Spleen (tissue), 11 donors: ENCODE measurements at regions not wholly inside any gene's neighbourhood (a gene's known extent, or its start where the extent isn't known, plus 50 kb on each side); places are given as distances from the start of the nearest gene placed in this dataset.

Experiments
- DNase-seq: peaks from one replicate; pipeline ENCODE4 v3.0.0-alpha.2; 2020
- H3K27ac ChIP-seq, 8 donors: fragments of 200-600 bp; sonication (generic) in 7 of 8; 1 replicate in 4 of 8; 2 replicates in 4 of 8; pipeline versions ENCODE4 v1.5.0 to v1.8.0; 2016 to 2021; ENCODE audit warnings: inconsistent platforms in 4 of 8, mild to moderate bottlenecking in 4 of 8, moderate library complexity in 1 of 8
- H3K27me3 ChIP-seq, 7 donors: fragments of 200-600 bp; sonication (generic) in 6 of 7; replicated peaks in 1 of 7; 1 replicate in 4 of 7; 2 replicates in 3 of 7; pipeline versions ENCODE4 v1.5.0 to v1.8.0; 2016 to 2021; ENCODE audit warnings: inconsistent platforms in 3 of 7, mild to moderate bottlenecking in 1 of 7
- H3K36me3 ChIP-seq, 6 donors: fragments of 200-600 bp; sonication (generic) in 5 of 6; 1 replicate in 4 of 6; 2 replicates in 2 of 6; pipeline versions ENCODE4 v1.5.0 to v1.8.0; 2016 to 2021; ENCODE audit warnings: inconsistent platforms in 2 of 6
- H3K4me1 ChIP-seq, 6 donors: fragments of 200-600 bp; sonication (generic) in 5 of 6; 1 replicate in 3 of 6; 2 replicates in 3 of 6; pipeline versions ENCODE4 v1.5.0 to v1.8.0; 2016 to 2021; ENCODE audit warnings: inconsistent platforms in 3 of 6
- H3K4me3 ChIP-seq, 8 donors: fragments of 200-600 bp; sonication (generic) in 7 of 8; 1 replicate in 4 of 8; 2 replicates in 4 of 8; pipeline versions ENCODE4 v1.5.0 to v1.8.0; 2016 to 2021; ENCODE audit warnings: inconsistent platforms in 4 of 8, mild to moderate bottlenecking in 4 of 8, moderate library complexity in 2 of 8
- H3K9me3 ChIP-seq, 8 donors: fragments of 200-600 bp; sonication (generic) in 7 of 8; 1 replicate in 4 of 8; 2 replicates in 4 of 8; pipeline versions ENCODE4 v1.5.0 to v1.8.0; 2016 to 2021; ENCODE audit warnings: inconsistent platforms in 4 of 8
- CTCF ChIP-seq, 11 experiments: fragments of 200-600 bp in 7 of 11; fragments of 450-650 bp in 4 of 11; sonication (generic) in 4 of 11; IDR thresholded peaks in 8 of 11; conservative IDR thresholded peaks in 3 of 11; 1 replicate in 7 of 11; 2 replicates in 4 of 11; pipeline versions ENCODE4 v1.4.0 to v1.8.0; 2016 to 2021; ENCODE audit warnings: antibody characterized with exemption in 11 of 11, inconsistent platforms in 4 of 11, mild to moderate bottlenecking in 1 of 11
- POLR2A ChIP-seq, 3 donors: fragments of 450-650 bp; IDR thresholded peaks; one replicate each; pipeline ENCODE4 v1.5.1; 2017; ENCODE audit warnings: antibody characterized with exemption in 3 of 3, mild to moderate bottlenecking in 1 of 3
- POLR2AphosphoS5 ChIP-seq, 3 donors: sonication (generic); formaldehyde crosslinking; IDR thresholded peaks; one replicate each; pipeline ENCODE4 v1.5.1; 2017; ENCODE audit warnings: antibody characterized with exemption in 3 of 3
- WGBS, 5 donors: extraction: QIAGEN DNeasy Blood & Tissue Kit in 3 of 5; methylation state at CpG; one replicate each; pipeline versions ENCODE4 v1.1.5 to v1.1.7; 2013 to 2018; 5-methylcytosine and 5-hydroxymethylcytosine counted together
- intact Hi-C: fragments of 100-400 bp; cut with DNase I; formaldehyde crosslinking; loops from one replicate; pipeline ENCODE4 v1.15.0; 2023; ENCODE audit warnings: low total_unique reads
- donor health status: healthy with polysubstance abuse.
- donor health status: DM: no; HTN: no; CAD: no; lungs with moderate emphysema.
- donor health status: DM: no; HTN: no; CAD: no.
- donor health status: Bipolar disorder and iron deficiency.
- donor health status: healthy.
- donor health status: DM: no; HTN: no; CAD: no.
- donor health status: DM: yes; HTN: yes; CAD: no.

GRCh38 chr1:217944550-217944949 lies 313.4 kb downstream of the SPATA17 start:
- 55 to 70% (median 69%) methylated on average over 6 of the region's 6 CpGs for WGBS, 5 donors
- H3K36me3 ChIP-seq: no peaks in the 10 kb centered on the region
- H3K9me3 ChIP-seq: no peaks in the 10 kb centered on the region
- intact Hi-C loops: no loop called here
- DNase-seq: no peak
- H3K4me3 ChIP-seq: no peak overlapping the region
- H3K27ac ChIP-seq: no peak overlapping the region
- no peaks in the 10 kb centered on the region for H3K4me1 ChIP-seq
- TF ChIP-seq POLR2AphosphoS5 (IDR thresholded peaks at IDR 0.05) (no peak), POLR2A (IDR thresholded peaks at IDR 0.05) (no peak), CTCF (IDR thresholded peaks at IDR 0.05 in 8 of 11, conservative IDR thresholded peaks at IDR 0.05 in 3 of 11) (no peak)
- no peaks in the 10 kb centered on the region for H3K27me3 ChIP-seq

- H3K4me1 ChIP-seq: no peaks in the 10 kb centered on the region
- WGBS, 5 donors: 70 to 80% (median 72%) methylated on average over 8 of the region's 8 CpGs
- no peak for TF ChIP-seq CTCF (IDR thresholded peaks at IDR 0.05 in 8 of 11, conservative IDR thresholded peaks at IDR 0.05 in 3 of 11)
- no peak for TF ChIP-seq POLR2AphosphoS5 (IDR thresholded peaks at IDR 0.05)
- TF ChIP-seq POLR2A (IDR thresholded peaks at IDR 0.05): no peak
Measured at GRCh38 chr1:217946511-217946910, 315.4 kb downstream of the SPATA17 start.

GRCh38 chr1:217948741-217949140 lies 317.6 kb downstream of the SPATA17 start:
- no peak overlapping the region for H3K4me3 ChIP-seq
- intact Hi-C loops: no loop called here
- no peaks in the 10 kb centered on the region for H3K27me3 ChIP-seq
- no peak for DNase-seq
- peaks cover 0 to 5% (median 0%) of the 10 kb centered on the region in 8 donors for H3K9me3 ChIP-seq
- H3K4me1 ChIP-seq: no peaks in the 10 kb centered on the region
- H3K36me3 ChIP-seq: no peaks in the 10 kb centered on the region
- WGBS, 5 donors: 39 to 67% (median 43%) methylated on average over 2 of the region's 2 CpGs
- H3K27ac ChIP-seq: no peak overlapping the region
- no peak for TF ChIP-seq POLR2AphosphoS5 (IDR thresholded peaks at IDR 0.05)
- no peak for TF ChIP-seq POLR2A (IDR thresholded peaks at IDR 0.05)
- no peak for TF ChIP-seq CTCF (IDR thresholded peaks at IDR 0.05 in 8 of 11, conservative IDR thresholded peaks at IDR 0.05 in 3 of 11)

More at GRCh38 chr1:217946511-217946910, 315.4 kb downstream of the SPATA17 start:
- Histone ChIP-seq H3K27ac (no peak overlapping the region), H3K27me3 (no peaks in the 10 kb centered on the region), H3K9me3 (peaks cover 0 to 5% (median 0%) of the 10 kb centered on the region in 8 donors), H3K36me3 (no peaks in the 10 kb centered on the region), H3K4me3 (no peak overlapping the region)
- intact Hi-C loops: no loop called here
- no peak for DNase-seq

GRCh38 chr1:217953330-217953729 lies 322.2 kb downstream of the SPATA17 start:
- no peak for TF ChIP-seq POLR2AphosphoS5 (IDR thresholded peaks at IDR 0.05)
- no peak for TF ChIP-seq CTCF (IDR thresholded peaks at IDR 0.05 in 8 of 11, conservative IDR thresholded peaks at IDR 0.05 in 3 of 11)
- no peak for TF ChIP-seq POLR2A (IDR thresholded peaks at IDR 0.05)
- 49 to 65% (median 52%) methylated on average over 2 of the region's 2 CpGs for WGBS, 5 donors
- intact Hi-C loops: no loop called here

More at GRCh38 chr1:217953330-217953729, 322.2 kb downstream of the SPATA17 start:
- H3K4me1 ChIP-seq: no peaks in the 10 kb centered on the region
- H3K27me3 ChIP-seq: no peaks in the 10 kb centered on the region
- no peak overlapping the region for H3K27ac ChIP-seq
- peaks cover 0 to 20% (median 6%) of the 10 kb centered on the region in 8 donors for H3K9me3 ChIP-seq
- no peaks in the 10 kb centered on the region for H3K36me3 ChIP-seq
- DNase-seq: no peak
- H3K4me3 ChIP-seq: no peak overlapping the region
